ENCODE measurements at regions not wholly inside any gene's neighbourhood (a gene's known extent, or its start where the extent isn't known, plus 50 kb on each side); places are given as distances from the start of the nearest gene placed in this dataset.
A peak's percentile ranks its signal among the peaks of the same experiment; 100 is the strongest.

DNA sequence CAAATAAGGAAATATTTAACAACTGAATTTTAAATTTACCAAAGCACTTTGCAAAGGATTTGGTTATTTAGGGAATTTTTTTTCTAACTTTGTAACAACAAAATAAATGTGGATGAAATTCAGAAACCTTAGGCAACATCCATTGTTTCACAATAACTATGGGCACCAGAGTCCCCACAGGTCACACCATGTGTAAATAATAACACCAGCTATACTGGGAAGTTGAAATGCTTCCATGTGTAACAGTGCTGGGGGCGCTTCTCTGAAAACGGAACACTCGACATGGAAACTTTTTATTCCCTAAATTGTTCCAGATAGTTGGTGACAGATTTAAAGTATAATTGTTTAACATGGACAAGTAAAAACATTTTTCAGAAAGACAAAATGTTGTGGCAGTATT is 818.6 kb downstream of the TNS3 start:
- peaks cover 11% of the 10 kb centered on the region for H3K4me1 Mint-ChIP-seq (ENCODE audit: low read depth, unreplicated experiment)
- FAIRE-seq, result no peak
- H3K79me2 ChIP-seq (ENCODE audit: insufficient read depth, low read length), result no peaks in the 10 kb centered on the region
- H3K27me3 Mint-ChIP-seq (ENCODE audit: low read depth, unreplicated experiment), result no peaks in the 10 kb centered on the region
- TF ChIP-seq CTCF (IDR thresholded peaks at IDR 0.05; ENCODE audit: insufficient read depth, low read depth, low read length) (no peak), EZH2 (IDR thresholded peaks at IDR 0.05; ENCODE audit: insufficient read depth, low read length) (no peak)
- no peak overlapping the region for H3K4me3 ChIP-seq (ENCODE audit: insufficient read depth, low read depth, low read length)
- no peak overlapping the region for H3K9ac ChIP-seq (ENCODE audit: low read length)
- H3K27me3 ChIP-seq (ENCODE audit: insufficient read depth, low read length), result no peaks in the 10 kb centered on the region
- H3K4me3 Mint-ChIP-seq (ENCODE audit: unreplicated experiment), result no peak overlapping the region
- peak overlapping the region; percentile 64 for H3K27ac ChIP-seq (ENCODE audit: low read depth, low read length)
- peak overlapping the region; percentile 64 for H3K4me2 ChIP-seq (ENCODE audit: low read length)
- H4K20me1 ChIP-seq (ENCODE audit: insufficient read depth, low read length), result no peaks in the 10 kb centered on the region
- peaks cover 5% of the 10 kb centered on the region for H3K9me3 Mint-ChIP-seq (ENCODE audit: unreplicated experiment)
- no peaks in the 10 kb centered on the region for H3K36me3 Mint-ChIP-seq (ENCODE audit: low read depth, unreplicated experiment)
- no peak overlapping the region for H2AFZ ChIP-seq (ENCODE audit: low read depth, low read length)
- no peaks in the 10 kb centered on the region for H3K9me3 ChIP-seq (ENCODE audit: insufficient read depth, low read depth, low read length)
- H3K27ac Mint-ChIP-seq (ENCODE audit: unreplicated experiment), result peak overlapping the region; percentile 87
- H3K4me1 ChIP-seq (ENCODE audit: insufficient read depth, low read length), result peaks cover 13% of the 10 kb centered on the region
- no peak for DNase-seq (ENCODE audit: low read depth)
- no peaks in the 10 kb centered on the region for H3K36me3 ChIP-seq (ENCODE audit: insufficient read depth, low read length)

GRCh38 chr7:46759711-46760480 is 822.0 kb downstream of the TNS3 start:
- H3K9me3 ChIP-seq (ENCODE audit: insufficient read depth, low read depth, low read length), result no peaks in the 10 kb centered on the region
- peak; percentile 78 for DNase-seq (ENCODE audit: low read depth)
- H3K9ac ChIP-seq (ENCODE audit: low read length), result no peak overlapping the region
- no peak for TF ChIP-seq EZH2 (IDR thresholded peaks at IDR 0.05; ENCODE audit: insufficient read depth, low read length)
- TF ChIP-seq CTCF (IDR thresholded peaks at IDR 0.05; ENCODE audit: insufficient read depth, low read depth, low read length), result no peak
- FAIRE-seq, result peak; percentile 79
- peaks cover 2% of the 10 kb centered on the region for H3K9me3 Mint-ChIP-seq (ENCODE audit: unreplicated experiment)
- no peaks in the 10 kb centered on the region for H3K36me3 ChIP-seq (ENCODE audit: insufficient read depth, low read length)
- no peaks in the 10 kb centered on the region for H3K79me2 ChIP-seq (ENCODE audit: insufficient read depth, low read length)
- no peaks in the 10 kb centered on the region for H3K27me3 Mint-ChIP-seq (ENCODE audit: low read depth, unreplicated experiment)
- no peak overlapping the region for H3K27ac ChIP-seq (ENCODE audit: low read depth, low read length)
- no peak overlapping the region for H3K27ac Mint-ChIP-seq (ENCODE audit: unreplicated experiment)
- H3K4me2 ChIP-seq (ENCODE audit: low read length), result no peak overlapping the region
- no peaks in the 10 kb centered on the region for H3K36me3 Mint-ChIP-seq (ENCODE audit: low read depth, unreplicated experiment)
- H2AFZ ChIP-seq (ENCODE audit: low read depth, low read length), result no peak overlapping the region
- H3K4me1 ChIP-seq (ENCODE audit: insufficient read depth, low read length), result peaks cover 19% of the 10 kb centered on the region
- no peak overlapping the region for H3K4me3 Mint-ChIP-seq (ENCODE audit: unreplicated experiment)
- H4K20me1 ChIP-seq (ENCODE audit: insufficient read depth, low read length), result no peaks in the 10 kb centered on the region
- H3K27me3 ChIP-seq (ENCODE audit: insufficient read depth, low read length), result no peaks in the 10 kb centered on the region
- no peak overlapping the region for H3K4me3 ChIP-seq (ENCODE audit: insufficient read depth, low read depth, low read length)
- H3K4me1 Mint-ChIP-seq (ENCODE audit: low read depth, unreplicated experiment), result peaks cover 11% of the 10 kb centered on the region

DNA sequence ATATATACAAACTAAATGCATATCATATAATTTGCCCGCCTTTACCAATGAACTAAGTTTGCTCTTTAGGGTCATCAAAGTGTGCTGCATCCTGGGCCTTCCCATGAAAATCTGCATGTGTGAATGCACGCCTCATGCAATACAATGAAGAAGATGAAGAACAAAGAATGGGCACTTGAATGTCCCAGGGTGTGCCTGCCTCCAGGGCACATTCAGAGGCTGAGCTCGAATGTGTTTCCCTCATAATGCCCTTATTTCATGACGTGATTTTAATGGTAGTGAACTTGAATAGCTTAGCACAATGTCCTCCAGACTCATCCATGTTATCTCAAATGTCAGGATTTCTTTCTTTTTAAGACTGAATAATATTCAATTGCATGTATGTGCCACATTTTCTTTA is 824.9 kb downstream of the TNS3 start:
- Histone ChIP-seq H3K4me2 (ENCODE audit: low read length) (no peak overlapping the region), H3K79me2 (ENCODE audit: insufficient read depth, low read length) (no peaks in the 10 kb centered on the region), H3K9me3 (ENCODE audit: insufficient read depth, low read depth, low read length) (no peaks in the 10 kb centered on the region), H3K4me1 (ENCODE audit: insufficient read depth, low read length) (peaks cover 36% of the 10 kb centered on the region), H3K27me3 (ENCODE audit: insufficient read depth, low read length) (no peaks in the 10 kb centered on the region), H3K36me3 (ENCODE audit: insufficient read depth, low read length) (no peaks in the 10 kb centered on the region), H3K9ac (ENCODE audit: low read length) (no peak overlapping the region), H4K20me1 (ENCODE audit: insufficient read depth, low read length) (no peaks in the 10 kb centered on the region), H2AFZ (ENCODE audit: low read depth, low read length) (no peak overlapping the region), H3K27ac (ENCODE audit: low read depth, low read length) (no peak overlapping the region), H3K4me3 (ENCODE audit: insufficient read depth, low read depth, low read length) (no peak overlapping the region)
- H3K4me1 Mint-ChIP-seq (ENCODE audit: low read depth, unreplicated experiment), result peaks cover 21% of the 10 kb centered on the region
- FAIRE-seq, result peak; percentile 72
- H3K9me3 Mint-ChIP-seq (ENCODE audit: unreplicated experiment), result peaks cover 2% of the 10 kb centered on the region
- TF ChIP-seq CTCF (IDR thresholded peaks at IDR 0.05; ENCODE audit: insufficient read depth, low read depth, low read length), result no peak
- TF ChIP-seq EZH2 (IDR thresholded peaks at IDR 0.05; ENCODE audit: insufficient read depth, low read length), result no peak
- no peaks in the 10 kb centered on the region for H3K27me3 Mint-ChIP-seq (ENCODE audit: low read depth, unreplicated experiment)
- no peaks in the 10 kb centered on the region for H3K36me3 Mint-ChIP-seq (ENCODE audit: low read depth, unreplicated experiment)
- no peak for DNase-seq (ENCODE audit: low read depth)
- H3K4me3 Mint-ChIP-seq (ENCODE audit: unreplicated experiment), result no peak overlapping the region
- H3K27ac Mint-ChIP-seq (ENCODE audit: unreplicated experiment), result no peak overlapping the region
